ENCODE measurements at regions not wholly inside any gene's neighbourhood (a gene's known extent, or its start where the extent isn't known, plus 50 kb on each side); places are given as distances from the start of the nearest gene placed in this dataset.

- TF ChIP-seq CTCF (conservative IDR thresholded peaks at IDR 0.05), result no peak
- TF ChIP-seq EZH2 (IDR thresholded peaks at IDR 0.05; ENCODE audit: low read depth), result no peak
These were observed 79.1 kb upstream of the ZFP64 start for GRCh38 chr20:52270696-52271095.

All from PC-9 (cell line).